ENCODE measurements at regions not wholly inside any gene's neighbourhood (a gene's known extent, or its start where the extent isn't known, plus 50 kb on each side); places are given as distances from the start of the nearest gene placed in this dataset.

- Histone ChIP-seq H3K79me2 (ENCODE audit: insufficient read depth) (no peaks in the 10 kb centered on the region), H3F3A (ENCODE audit: insufficient read depth) (no peaks in the 10 kb centered on the region), H3K27ac (no peak overlapping the region), H4K20me1 (ENCODE audit: insufficient read depth) (no peaks in the 10 kb centered on the region), H2AFZ (no peak overlapping the region), H3K4me1 (ENCODE audit: insufficient read depth) (no peaks in the 10 kb centered on the region), H3K9me2 (ENCODE audit: insufficient read depth) (no peaks in the 10 kb centered on the region), H3K4me2 (ENCODE audit: unreplicated experiment) (no peak overlapping the region), H3K9me3 (ENCODE audit: low read depth) (no peaks in the 10 kb centered on the region), H3K9ac (no peak overlapping the region), H3K27me3 (replicated peaks; ENCODE audit: insufficient read depth) (no peaks in the 10 kb centered on the region), H3K4me3 (no peak overlapping the region), H3K36me3 (ENCODE audit: low read depth) (no peaks in the 10 kb centered on the region)
- TF ChIP-seq EZH2phosphoT487 (IDR thresholded peaks at IDR 0.05; ENCODE audit: insufficient read depth, low read depth) = no peak
- no peak for TF ChIP-seq EZH2 (IDR thresholded peaks at IDR 0.05; ENCODE audit: insufficient read depth, poor library complexity, severe bottlenecking)
- in situ Hi-C loops (cut with MboI) = no loop called here
- WGBS, 2 experiments (ENCODE audit: low coverage in 1 of 2, low lambda C conversion rate in 2 of 2, missing lambda C conversion rate in 2 of 2) = 38 to 51% methylated on average over 15 of the region's 15 CpGs
- no peak for DNase-seq
Observed at GRCh38 chr7:156094350-156095146, 282.3 kb upstream of the SHH start.

GRCh38 chr7:156092307-156092706, 280.0 kb upstream of the SHH start:
- in situ Hi-C loops (cut with MboI) = no loop called here
- H3K4me3 ChIP-seq = no peak overlapping the region
- no peaks in the 10 kb centered on the region for H3K4me1 ChIP-seq (ENCODE audit: insufficient read depth)
- no peak overlapping the region for H3K9ac ChIP-seq
- H3K9me3 ChIP-seq (ENCODE audit: low read depth) = no peaks in the 10 kb centered on the region
- no peak for DNase-seq
- no peaks in the 10 kb centered on the region for H3K79me2 ChIP-seq (ENCODE audit: insufficient read depth)
- H3F3A ChIP-seq (ENCODE audit: insufficient read depth) = no peaks in the 10 kb centered on the region
- WGBS, 2 experiments (ENCODE audit: low coverage in 1 of 2, low lambda C conversion rate in 2 of 2, missing lambda C conversion rate in 2 of 2) = 20% methylated on average over 11 of the region's 11 CpGs
- no peaks in the 10 kb centered on the region for H3K9me2 ChIP-seq (ENCODE audit: insufficient read depth)
- H3K27ac ChIP-seq = no peak overlapping the region
- H4K20me1 ChIP-seq (ENCODE audit: insufficient read depth) = no peaks in the 10 kb centered on the region
- no peaks in the 10 kb centered on the region for H3K36me3 ChIP-seq (ENCODE audit: low read depth)
- H3K27me3 ChIP-seq (replicated peaks; ENCODE audit: insufficient read depth) = no peaks in the 10 kb centered on the region
- no peak overlapping the region for H2AFZ ChIP-seq
- no peak overlapping the region for H3K4me2 ChIP-seq (ENCODE audit: unreplicated experiment)
- TF ChIP-seq EZH2 (IDR thresholded peaks at IDR 0.05; ENCODE audit: insufficient read depth, poor library complexity, severe bottlenecking) (no peak), EZH2phosphoT487 (IDR thresholded peaks at IDR 0.05; ENCODE audit: insufficient read depth, low read depth) (no peak)

- no peak overlapping the region for H3K27ac ChIP-seq
- no peaks in the 10 kb centered on the region for H3K4me1 ChIP-seq (ENCODE audit: insufficient read depth)
- WGBS, 2 experiments (ENCODE audit: low coverage in 1 of 2, low lambda C conversion rate in 2 of 2, missing lambda C conversion rate in 2 of 2) = 24 to 43% methylated on average over 10 of the region's 10 CpGs
- DNase-seq = no peak
- no peak overlapping the region for H2AFZ ChIP-seq
- no peaks in the 10 kb centered on the region for H3K27me3 ChIP-seq (replicated peaks; ENCODE audit: insufficient read depth)
- no peaks in the 10 kb centered on the region for H4K20me1 ChIP-seq (ENCODE audit: insufficient read depth)
- no peaks in the 10 kb centered on the region for H3K36me3 ChIP-seq (ENCODE audit: low read depth)
- no peaks in the 10 kb centered on the region for H3K79me2 ChIP-seq (ENCODE audit: insufficient read depth)
- no peak overlapping the region for H3K9ac ChIP-seq
- in situ Hi-C loops (cut with MboI) = no loop called here
- no peak overlapping the region for H3K4me3 ChIP-seq
- no peaks in the 10 kb centered on the region for H3F3A ChIP-seq (ENCODE audit: insufficient read depth)
- no peaks in the 10 kb centered on the region for H3K9me2 ChIP-seq (ENCODE audit: insufficient read depth)
- TF ChIP-seq EZH2phosphoT487 (IDR thresholded peaks at IDR 0.05; ENCODE audit: insufficient read depth, low read depth) (no peak), EZH2 (IDR thresholded peaks at IDR 0.05; ENCODE audit: insufficient read depth, poor library complexity, severe bottlenecking) (no peak)
- no peak overlapping the region for H3K4me2 ChIP-seq (ENCODE audit: unreplicated experiment)
- H3K9me3 ChIP-seq (ENCODE audit: low read depth) = no peaks in the 10 kb centered on the region
Observed at GRCh38 chr7:156091519-156092080, 279.3 kb upstream of the SHH start.

DNA sequence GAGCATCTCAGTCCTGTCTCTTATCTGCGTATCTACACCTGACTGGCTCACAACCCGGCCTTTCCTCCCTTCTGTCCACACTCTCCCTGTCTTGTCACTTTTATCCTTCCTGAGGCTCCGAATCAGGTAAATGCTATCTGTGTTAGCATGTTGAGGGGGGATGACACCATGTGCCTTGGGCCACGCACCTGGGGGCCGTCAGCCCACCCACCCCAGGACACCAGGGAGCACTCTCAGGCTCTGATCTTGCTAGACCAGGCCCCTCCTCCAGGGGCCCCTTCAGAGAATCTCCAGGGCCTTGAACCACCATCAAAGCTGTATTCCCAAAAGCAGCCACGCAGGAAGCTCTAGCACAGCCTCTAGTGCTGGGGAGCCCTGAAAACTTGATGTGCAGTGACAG, 278.7 kb upstream of the SHH start:
- no peaks in the 10 kb centered on the region for H3K27me3 ChIP-seq (replicated peaks; ENCODE audit: insufficient read depth)

More for the DNA sequence above, 278.7 kb upstream of the SHH start:
- no peaks in the 10 kb centered on the region for H3K36me3 ChIP-seq (ENCODE audit: low read depth)
- no peaks in the 10 kb centered on the region for H3K9me3 ChIP-seq (ENCODE audit: low read depth)
- H3F3A ChIP-seq (ENCODE audit: insufficient read depth) = no peaks in the 10 kb centered on the region
- no peak for DNase-seq
- no peaks in the 10 kb centered on the region for H4K20me1 ChIP-seq (ENCODE audit: insufficient read depth)
- in situ Hi-C loops (cut with MboI) = no loop called here
- no peak overlapping the region for H3K27ac ChIP-seq
- no peaks in the 10 kb centered on the region for H3K4me1 ChIP-seq (ENCODE audit: insufficient read depth)
- no peaks in the 10 kb centered on the region for H3K9me2 ChIP-seq (ENCODE audit: insufficient read depth)
- H2AFZ ChIP-seq = no peak overlapping the region
- H3K4me3 ChIP-seq = no peak overlapping the region
- no peak for TF ChIP-seq EZH2phosphoT487 (IDR thresholded peaks at IDR 0.05; ENCODE audit: insufficient read depth, low read depth)
- TF ChIP-seq EZH2 (IDR thresholded peaks at IDR 0.05; ENCODE audit: insufficient read depth, poor library complexity, severe bottlenecking) = no peak
- no peak overlapping the region for H3K9ac ChIP-seq
- H3K4me2 ChIP-seq (ENCODE audit: unreplicated experiment) = no peak overlapping the region
- 17 to 25% methylated on average over 6 of the region's 6 CpGs for WGBS, 2 experiments (ENCODE audit: low coverage in 1 of 2, low lambda C conversion rate in 2 of 2, missing lambda C conversion rate in 2 of 2)
- H3K79me2 ChIP-seq (ENCODE audit: insufficient read depth) = no peaks in the 10 kb centered on the region

All from GM23248 (cell line).